ENCODE measurements at regions not wholly inside any gene's neighbourhood (a gene's known extent, or its start where the extent isn't known, plus 50 kb on each side); places are given as distances from the start of the nearest gene placed in this dataset.

DNA sequence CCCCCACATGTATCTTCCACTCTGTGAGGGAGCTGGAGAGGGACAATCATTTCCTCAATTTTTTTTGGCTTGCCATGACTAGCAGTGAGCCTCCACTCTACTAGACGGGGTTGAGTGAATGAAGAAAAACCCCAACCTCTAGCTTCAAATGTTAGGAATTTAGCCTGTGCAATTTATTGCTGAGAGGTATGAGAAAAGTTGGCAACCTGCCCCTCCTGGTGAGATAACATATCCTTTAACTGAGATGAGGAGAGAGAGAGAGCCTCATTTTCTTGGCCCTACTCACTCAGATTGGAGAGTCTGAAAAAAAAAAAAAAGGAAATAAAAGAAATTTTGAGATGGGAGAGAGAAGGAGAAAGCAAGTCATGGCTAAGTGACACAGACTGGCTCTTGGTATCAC is 218.2 kb upstream of the CARD18 start:
- TF ChIP-seq EZH2phosphoT487 (IDR thresholded peaks at IDR 0.05; ENCODE audit: borderline replicate concordance): no peak
- TF ChIP-seq, protein P1, sequence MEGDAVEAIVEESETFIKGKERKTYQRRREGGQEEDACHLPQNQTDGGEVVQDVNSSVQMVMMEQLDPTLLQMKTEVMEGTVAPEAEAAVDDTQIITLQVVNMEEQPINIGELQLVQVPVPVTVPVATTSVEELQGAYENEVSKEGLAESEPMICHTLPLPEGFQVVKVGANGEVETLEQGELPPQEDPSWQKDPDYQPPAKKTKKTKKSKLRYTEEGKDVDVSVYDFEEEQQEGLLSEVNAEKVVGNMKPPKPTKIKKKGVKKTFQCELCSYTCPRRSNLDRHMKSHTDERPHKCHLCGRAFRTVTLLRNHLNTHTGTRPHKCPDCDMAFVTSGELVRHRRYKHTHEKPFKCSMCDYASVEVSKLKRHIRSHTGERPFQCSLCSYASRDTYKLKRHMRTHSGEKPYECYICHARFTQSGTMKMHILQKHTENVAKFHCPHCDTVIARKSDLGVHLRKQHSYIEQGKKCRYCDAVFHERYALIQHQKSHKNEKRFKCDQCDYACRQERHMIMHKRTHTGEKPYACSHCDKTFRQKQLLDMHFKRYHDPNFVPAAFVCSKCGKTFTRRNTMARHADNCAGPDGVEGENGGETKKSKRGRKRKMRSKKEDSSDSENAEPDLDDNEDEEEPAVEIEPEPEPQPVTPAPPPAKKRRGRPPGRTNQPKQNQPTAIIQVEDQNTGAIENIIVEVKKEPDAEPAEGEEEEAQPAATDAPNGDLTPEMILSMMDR (conservative IDR thresholded peaks at IDR 0.05; ENCODE audit: low read length): no peak
